PFSK-1 (cell line): ENCODE measurements at regions not wholly inside any gene's neighbourhood (a gene's known extent, or its start where the extent isn't known, plus 50 kb on each side); places are given as distances from the start of the nearest gene placed in this dataset.

Source experiments
- POLR2AphosphoS5 ChIP-seq: IDR thresholded peaks from 2 replicates; pipeline ENCODE4 v1.6.1; 2012; ENCODE audit warnings: low read depth, mild to moderate bottlenecking, control low read depth, low read length, moderate library complexity
- REST ChIP-seq, 2 experiments: IDR thresholded peaks; 2 replicates each; pipeline versions ENCODE4 v1.6.1 to v1.8.0; 2011 to 2012; ENCODE audit warnings: low read depth in 2 of 2, low read length in 2 of 2, control low read depth in 1 of 2, inconsistent platforms in 1 of 2, mild to moderate bottlenecking in 1 of 2, moderate library complexity in 1 of 2; ENCODE audit not compliant: insufficient read depth in 1 of 2
- SIN3A ChIP-seq: IDR thresholded peaks from 2 replicates; pipeline ENCODE4 v1.6.1; 2012; ENCODE audit warnings: mild to moderate bottlenecking, low read length, moderate library complexity, borderline replicate concordance; ENCODE audit not compliant: insufficient read depth
- TAF1 ChIP-seq: IDR thresholded peaks from 2 replicates; pipeline ENCODE4 v1.6.1; 2012; ENCODE audit warnings: low read length, control low read depth, borderline replicate concordance; ENCODE audit not compliant: insufficient read depth

GRCh38 chr12:89073659-89074058, 278.6 kb downstream of the DUSP6 start:
- no peak for TF ChIP-seq POLR2AphosphoS5
- TF ChIP-seq TAF1, result no peak
- no peak for TF ChIP-seq REST (IDR thresholded peaks at IDR 0.05; ENCODE audit: insufficient read depth in 1 of 2, low read depth in 2 of 2, low read length in 2 of 2)
- no peak for TF ChIP-seq SIN3A
